ENCODE measurements at regions not wholly inside any gene's neighbourhood (a gene's known extent, or its start where the extent isn't known, plus 50 kb on each side); places are given as distances from the start of the nearest gene placed in this dataset.

DNA sequence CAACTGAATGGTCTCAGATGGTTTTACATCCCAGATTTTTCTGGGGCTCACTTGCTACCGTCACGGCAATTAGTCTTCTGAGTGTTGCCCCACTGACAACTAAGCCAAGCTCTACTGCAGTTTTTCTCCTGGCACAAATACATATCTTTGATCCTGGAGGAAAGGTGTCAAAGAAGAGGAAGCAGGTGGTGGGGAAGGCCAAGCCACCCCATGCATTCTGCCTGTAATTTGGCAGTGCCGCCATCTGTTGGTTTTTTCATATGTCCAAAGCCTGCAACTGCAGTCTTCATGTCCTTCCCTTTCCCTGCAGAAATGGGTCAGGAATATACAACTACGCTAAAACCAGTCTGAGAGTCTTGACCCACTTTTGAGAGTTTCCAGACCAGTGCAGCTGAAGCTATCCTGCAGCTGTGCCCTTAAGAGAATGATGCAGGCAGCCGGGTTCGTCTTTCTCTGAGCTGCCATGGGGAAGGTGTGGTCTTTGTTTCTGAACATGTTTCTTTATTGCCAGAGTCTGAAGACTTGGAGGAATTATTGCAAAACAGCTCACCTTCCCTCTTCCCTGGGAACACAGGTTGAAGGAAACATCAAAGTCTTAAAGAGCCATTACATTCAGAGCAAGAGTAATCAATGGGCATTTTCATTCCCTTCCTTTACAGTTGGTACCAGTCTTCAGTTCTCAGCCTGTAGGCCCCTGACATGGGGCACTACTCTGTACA lies 71.8 kb upstream of the ATL2 start:
- TF ChIP-seq, protein P1, sequence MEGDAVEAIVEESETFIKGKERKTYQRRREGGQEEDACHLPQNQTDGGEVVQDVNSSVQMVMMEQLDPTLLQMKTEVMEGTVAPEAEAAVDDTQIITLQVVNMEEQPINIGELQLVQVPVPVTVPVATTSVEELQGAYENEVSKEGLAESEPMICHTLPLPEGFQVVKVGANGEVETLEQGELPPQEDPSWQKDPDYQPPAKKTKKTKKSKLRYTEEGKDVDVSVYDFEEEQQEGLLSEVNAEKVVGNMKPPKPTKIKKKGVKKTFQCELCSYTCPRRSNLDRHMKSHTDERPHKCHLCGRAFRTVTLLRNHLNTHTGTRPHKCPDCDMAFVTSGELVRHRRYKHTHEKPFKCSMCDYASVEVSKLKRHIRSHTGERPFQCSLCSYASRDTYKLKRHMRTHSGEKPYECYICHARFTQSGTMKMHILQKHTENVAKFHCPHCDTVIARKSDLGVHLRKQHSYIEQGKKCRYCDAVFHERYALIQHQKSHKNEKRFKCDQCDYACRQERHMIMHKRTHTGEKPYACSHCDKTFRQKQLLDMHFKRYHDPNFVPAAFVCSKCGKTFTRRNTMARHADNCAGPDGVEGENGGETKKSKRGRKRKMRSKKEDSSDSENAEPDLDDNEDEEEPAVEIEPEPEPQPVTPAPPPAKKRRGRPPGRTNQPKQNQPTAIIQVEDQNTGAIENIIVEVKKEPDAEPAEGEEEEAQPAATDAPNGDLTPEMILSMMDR (IDR thresholded peaks at IDR 0.05) = no peak
- no peak for TF ChIP-seq POLR2AphosphoS5 (IDR thresholded peaks at IDR 0.05)
